COR-L47 (cell line): ENCODE measurements at regions not wholly inside any gene's neighbourhood (a gene's known extent, or its start where the extent isn't known, plus 50 kb on each side); places are given as distances from the start of the nearest gene placed in this dataset.
"Not testable (repeated sequence)": the region's sequence is repeated elsewhere in the genome, so short reads cannot be mapped to it uniquely, and the experiment has no call there.

Experiments used
- DNase-seq: peaks from one replicate; lab custom pipeline; 2025; lab: John Stamatoyannopoulos, UW

DNA sequence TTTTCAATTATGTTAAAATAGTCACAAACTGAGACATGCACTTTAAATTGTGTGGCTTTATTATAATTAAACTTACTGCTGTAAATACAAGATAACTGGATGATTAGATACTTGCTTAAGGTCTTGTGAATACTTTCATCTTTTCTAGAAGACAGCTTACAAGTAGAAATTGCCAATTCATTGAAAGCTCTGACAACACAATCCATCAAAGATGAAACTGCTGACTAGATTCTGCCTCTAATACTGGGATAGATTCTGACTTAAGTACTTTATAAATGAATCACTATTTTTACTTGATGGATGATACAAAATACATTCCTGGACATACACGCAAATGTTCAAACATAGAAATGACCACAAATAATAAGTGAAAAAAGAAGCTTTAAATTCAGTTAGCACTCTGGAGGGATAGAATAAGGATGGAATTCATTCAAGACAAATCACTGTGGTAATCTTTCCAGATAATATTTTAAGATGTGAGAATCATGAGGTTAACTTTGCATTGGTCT, 876.8 kb downstream of the RPS29 start:
- DNase-seq = no peak

- DNase-seq = no peak
Measured at GRCh38 chr14:48704639-48705038, 881.5 kb downstream of the RPS29 start.

GRCh38 chr14:48703728-48704467, 882.3 kb downstream of the RPS29 start:
- no peak for DNase-seq

GRCh38 chr14:48697362-48697761, 888.8 kb downstream of the RPS29 start:
- DNase-seq = not testable (repeated sequence)

GRCh38 chr14:48693793-48694192, 892.4 kb downstream of the RPS29 start:
- no peak for DNase-seq

GRCh38 chr14:48690349-48690748, 895.8 kb downstream of the RPS29 start:
- DNase-seq = no peak

GRCh38 chr14:48686650-48687049, 899.5 kb downstream of the RPS29 start:
- no peak for DNase-seq

DNA sequence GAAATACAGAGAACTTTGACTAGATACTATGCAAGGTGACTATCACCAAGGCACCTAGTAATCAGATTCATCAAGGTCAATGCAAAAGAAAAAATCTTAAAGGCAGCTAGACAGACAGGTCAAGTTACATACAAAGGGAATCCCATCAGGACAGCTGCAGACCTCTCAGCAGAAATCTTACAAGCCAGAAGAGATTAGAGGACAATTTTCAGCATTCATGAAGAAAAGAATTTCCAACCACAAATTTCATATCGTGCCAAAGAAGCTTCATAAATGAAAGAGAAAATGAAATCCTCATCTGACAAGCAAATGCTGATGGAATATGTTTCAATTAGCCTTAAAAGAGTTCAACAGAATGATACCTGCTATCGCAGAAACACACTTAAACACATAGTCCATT, 913.7 kb downstream of the RPS29 start:
- no peak for DNase-seq

DNA sequence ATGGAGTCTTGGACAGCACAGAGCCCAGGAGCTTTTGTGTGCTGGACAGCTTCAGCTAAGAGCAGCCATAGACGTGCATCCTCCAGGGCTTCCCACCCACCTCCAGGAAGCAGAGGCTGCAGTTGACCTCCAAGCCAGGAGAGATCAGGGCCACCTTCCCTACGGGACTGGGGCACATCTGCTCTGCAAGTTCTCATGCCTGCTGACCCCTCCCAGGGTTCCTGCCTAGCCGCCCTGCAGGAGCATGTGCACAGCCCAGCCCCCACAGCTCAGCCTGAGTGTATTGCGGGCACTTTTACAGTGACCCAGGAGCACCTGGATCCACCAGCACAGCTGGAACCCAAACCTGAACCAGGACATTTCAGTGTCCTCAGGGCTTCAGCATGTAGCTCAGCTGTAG, 915.2 kb downstream of the RPS29 start:
- no peak for DNase-seq

GRCh38 chr14:48665077-48665784, 920.9 kb downstream of the RPS29 start:
- no peak for DNase-seq

DNA sequence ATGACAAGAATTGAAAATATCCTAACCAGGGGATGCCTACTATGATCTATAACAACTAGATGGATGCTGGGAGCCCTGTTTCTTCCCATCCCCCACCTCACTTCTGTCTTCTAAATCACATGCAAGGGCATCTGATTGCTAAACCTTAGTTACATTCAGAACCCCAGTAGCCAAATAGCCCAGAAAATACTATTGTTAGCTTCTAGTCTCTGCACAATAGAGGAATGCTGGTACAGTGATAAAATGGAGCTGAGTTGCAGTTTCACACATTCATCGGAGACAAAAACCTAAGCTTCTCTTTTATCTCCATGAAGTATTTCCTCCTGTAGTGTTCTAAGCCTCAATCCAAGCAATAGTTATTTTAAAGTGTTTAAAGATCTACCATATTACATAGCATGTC, 942.9 kb downstream of the RPS29 start:
- DNase-seq = no peak

GRCh38 chr14:48628870-48629269, 953.5 kb upstream of the MDGA2 start:
- DNase-seq = no peak

DNA sequence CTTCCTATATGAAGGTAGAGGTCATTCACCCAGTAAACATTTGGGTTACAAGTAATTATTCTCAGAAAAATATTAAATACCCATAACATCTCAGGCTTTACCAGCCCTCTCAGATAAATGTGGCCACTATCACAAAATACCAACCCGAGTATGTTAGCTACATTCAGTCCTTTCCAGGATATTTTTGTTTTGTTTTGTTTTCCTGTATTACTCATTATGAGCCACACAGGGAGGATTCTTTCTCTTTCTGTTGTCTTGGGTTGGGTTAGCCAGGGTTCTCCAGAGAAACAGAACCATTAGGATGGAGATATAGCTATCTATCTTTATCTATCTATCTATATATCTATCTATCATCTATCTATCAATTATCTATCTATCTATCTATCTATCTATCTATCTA, 947.6 kb upstream of the MDGA2 start:
- no peak for DNase-seq

DNA sequence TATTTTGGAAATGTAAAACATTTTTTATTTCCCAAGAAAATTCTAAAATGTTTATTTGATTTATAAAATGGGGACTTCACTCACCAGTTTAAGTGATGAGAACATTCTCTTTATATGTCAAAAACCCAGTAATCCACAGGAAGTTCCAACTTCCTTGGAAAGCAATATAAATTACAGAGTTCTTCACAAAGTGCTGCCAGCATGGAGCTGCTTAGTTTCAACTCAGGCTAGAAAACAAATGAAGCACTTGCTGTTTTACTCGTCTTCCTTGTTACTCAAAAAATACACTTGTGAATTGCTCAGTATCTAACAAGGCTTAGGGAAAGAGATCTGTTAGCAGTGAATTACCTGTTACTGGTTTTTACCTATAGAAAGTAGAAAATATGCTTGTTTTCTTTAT, 942.7 kb upstream of the MDGA2 start:
- no peak for DNase-seq

DNA sequence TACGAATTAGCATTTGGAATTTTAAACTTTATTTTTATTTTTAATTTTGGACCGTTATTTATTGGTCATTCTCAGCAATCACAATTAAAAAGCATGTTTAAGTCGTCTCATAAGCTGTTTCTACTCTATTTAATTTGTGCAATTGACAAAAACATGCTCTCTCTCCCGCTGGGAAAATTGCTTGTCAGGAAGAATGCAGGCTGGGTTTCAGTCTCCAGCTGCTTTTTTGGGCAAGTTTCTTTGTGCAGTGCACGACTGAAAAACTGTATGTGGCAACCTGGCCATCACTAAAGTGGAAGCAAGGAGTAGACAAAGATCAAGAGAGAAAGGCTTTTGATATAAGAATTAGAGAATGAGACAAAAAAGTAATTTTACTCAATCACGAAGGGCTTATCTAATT, 941.5 kb upstream of the MDGA2 start:
- no peak for DNase-seq

- DNase-seq = no peak
Measured at GRCh38 chr14:48615618-48616017, 940.2 kb upstream of the MDGA2 start.

DNA sequence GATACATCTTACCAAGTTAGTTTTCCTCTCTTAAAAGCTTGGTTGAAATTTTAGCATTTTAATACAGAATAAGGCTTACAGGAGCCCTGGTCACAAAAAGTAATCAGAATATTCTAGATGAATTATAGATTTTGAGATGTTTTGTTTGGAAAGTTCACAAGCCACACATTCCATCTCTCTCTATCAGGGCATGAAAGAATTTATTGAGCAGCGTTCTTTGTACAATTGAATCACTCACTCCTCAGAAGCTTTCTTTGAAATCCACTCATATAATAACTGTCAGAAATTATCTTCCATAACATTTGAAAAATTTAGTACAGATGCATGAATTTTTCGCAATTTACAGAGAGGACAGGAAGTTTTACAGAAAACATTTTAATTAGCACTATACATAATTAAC, 938.6 kb upstream of the MDGA2 start:
- no peak for DNase-seq

- not testable (repeated sequence) for DNase-seq
Measured at GRCh38 chr14:48606960-48607359, 931.6 kb upstream of the MDGA2 start.

DNA sequence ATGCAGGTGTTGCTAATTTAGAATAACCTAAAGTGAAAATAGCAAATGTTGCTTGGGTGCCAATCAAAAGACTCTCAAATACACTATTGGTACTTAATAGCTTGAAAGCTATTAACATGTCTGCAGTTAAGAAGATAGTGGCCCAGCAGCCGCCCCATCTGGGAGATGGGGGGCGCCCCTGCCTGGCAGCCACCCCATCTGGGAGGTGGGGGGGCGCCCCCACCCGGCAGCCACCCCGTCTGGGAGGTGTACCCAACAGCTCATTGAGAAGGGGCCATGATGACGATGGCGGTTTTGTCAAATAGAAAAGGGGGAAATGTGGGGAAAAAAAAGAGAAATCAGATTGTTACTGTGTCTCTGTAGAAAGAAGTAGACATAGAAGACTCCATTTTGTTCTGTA, 923.1 kb upstream of the MDGA2 start:
- no peak for DNase-seq

DNA sequence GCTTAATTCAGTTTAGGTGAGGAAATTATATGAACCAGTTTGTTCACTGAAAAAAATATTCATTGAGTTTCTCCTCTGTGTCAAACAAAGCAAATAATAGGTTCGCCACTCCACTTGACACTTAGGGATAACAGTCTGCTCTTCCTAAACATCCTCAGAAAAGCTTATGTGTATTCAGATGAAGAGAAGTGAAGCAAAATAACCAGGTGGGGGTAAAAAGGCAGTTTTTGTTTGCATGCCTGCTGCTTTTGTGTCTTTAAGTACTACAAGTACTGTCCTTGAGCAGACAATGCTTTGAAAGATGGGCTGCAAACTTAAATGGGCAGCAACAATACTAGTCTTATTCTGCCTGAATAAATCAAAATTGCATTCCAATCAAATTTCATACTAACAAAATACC, 910.7 kb upstream of the MDGA2 start:
- no peak for DNase-seq

GRCh38 chr14:48584031-48584430, 908.6 kb upstream of the MDGA2 start:
- no peak for DNase-seq

- DNase-seq = no peak
Measured at GRCh38 chr14:48582938-48583337, 907.5 kb upstream of the MDGA2 start.

DNA sequence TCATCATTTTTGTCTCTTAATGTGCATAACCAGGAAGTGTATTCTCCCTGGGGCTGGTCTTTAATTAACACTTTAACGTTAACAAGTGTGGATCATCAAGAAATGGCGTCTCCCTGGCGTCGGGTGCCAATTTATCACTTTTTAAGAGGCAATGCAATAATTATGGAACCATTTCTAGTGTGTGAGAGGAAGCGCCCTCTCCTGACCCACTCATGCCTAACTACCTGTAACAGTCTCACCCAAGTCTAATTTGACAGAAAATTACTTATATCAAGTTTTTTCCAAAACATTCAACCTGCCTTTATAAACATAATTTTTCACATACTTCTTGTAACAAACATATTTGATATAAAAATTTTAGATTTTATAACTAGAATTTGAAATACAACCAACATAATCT, 905.3 kb upstream of the MDGA2 start:
- no peak for DNase-seq

DNA sequence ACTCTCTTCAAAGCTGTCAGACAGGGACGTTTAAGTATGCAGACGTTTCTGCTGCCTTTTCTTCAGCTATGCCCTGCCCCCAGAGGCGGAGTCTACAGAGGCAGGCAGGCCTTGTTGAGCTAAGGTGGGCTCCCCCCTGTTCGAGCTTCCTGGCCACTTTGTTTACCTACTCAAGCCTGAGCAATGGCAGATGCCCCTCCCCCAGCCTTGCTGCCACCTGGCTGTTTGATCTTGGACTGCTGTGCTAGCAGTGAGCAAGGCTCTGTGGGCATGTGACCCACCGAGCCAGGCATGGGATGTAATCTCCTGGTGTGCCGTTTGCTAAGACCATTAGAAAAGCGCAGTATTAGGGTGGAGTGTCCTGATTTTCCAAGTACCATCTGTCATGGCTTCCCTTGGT, 900.4 kb upstream of the MDGA2 start:
- no peak for DNase-seq
